22Rv1 (cell line): ENCODE measurements at regions not wholly inside any gene's neighbourhood (a gene's known extent, or its start where the extent isn't known, plus 50 kb on each side); places are given as distances from the start of the nearest gene placed in this dataset.

Experiments used
- ZFX ChIP-seq: fragments of 450-650 bp; IDR thresholded peaks from 2 replicates; pipeline ENCODE4 v1.6.1; 2017; ENCODE audit warnings: antibody characterized with exemption, borderline replicate concordance
- TF ChIP-seq, protein P1 (sequence below): fragments of 450-650 bp; IDR thresholded peaks from 2 replicates; pipeline ENCODE4 v1.5.1; 2017; ENCODE audit warnings: mild to moderate bottlenecking

- TF ChIP-seq, protein P1, sequence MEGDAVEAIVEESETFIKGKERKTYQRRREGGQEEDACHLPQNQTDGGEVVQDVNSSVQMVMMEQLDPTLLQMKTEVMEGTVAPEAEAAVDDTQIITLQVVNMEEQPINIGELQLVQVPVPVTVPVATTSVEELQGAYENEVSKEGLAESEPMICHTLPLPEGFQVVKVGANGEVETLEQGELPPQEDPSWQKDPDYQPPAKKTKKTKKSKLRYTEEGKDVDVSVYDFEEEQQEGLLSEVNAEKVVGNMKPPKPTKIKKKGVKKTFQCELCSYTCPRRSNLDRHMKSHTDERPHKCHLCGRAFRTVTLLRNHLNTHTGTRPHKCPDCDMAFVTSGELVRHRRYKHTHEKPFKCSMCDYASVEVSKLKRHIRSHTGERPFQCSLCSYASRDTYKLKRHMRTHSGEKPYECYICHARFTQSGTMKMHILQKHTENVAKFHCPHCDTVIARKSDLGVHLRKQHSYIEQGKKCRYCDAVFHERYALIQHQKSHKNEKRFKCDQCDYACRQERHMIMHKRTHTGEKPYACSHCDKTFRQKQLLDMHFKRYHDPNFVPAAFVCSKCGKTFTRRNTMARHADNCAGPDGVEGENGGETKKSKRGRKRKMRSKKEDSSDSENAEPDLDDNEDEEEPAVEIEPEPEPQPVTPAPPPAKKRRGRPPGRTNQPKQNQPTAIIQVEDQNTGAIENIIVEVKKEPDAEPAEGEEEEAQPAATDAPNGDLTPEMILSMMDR, result no peak
- TF ChIP-seq ZFX, result no peak
Measured at GRCh38 chr5:97568382-97568781, 385.3 kb upstream of the RIOK2 start.
